ENCODE measurements at regions not wholly inside any gene's neighbourhood (a gene's known extent, or its start where the extent isn't known, plus 50 kb on each side); places are given as distances from the start of the nearest gene placed in this dataset.

- TF ChIP-seq EZH2phosphoT487 (IDR thresholded peaks at IDR 0.05; ENCODE audit: low read length): no peak
- TF ChIP-seq CTCF (IDR thresholded peaks at IDR 0.05; ENCODE audit: low read length): no peak
- no peak for TF ChIP-seq EZH2 (optimal IDR thresholded peaks at IDR 0.05; ENCODE audit: low read depth, low read length)
Measured at GRCh38 chr20:7571521-7572055, 368.7 kb downstream of the HAO1 start.

GRCh38 chr20:7579888-7580287 is 360.4 kb downstream of the HAO1 start:
- H3K36me3 ChIP-seq (replicated peaks; ENCODE audit: insufficient read depth, low read length): no peaks in the 10 kb centered on the region
- DNase-seq: no peak
- no peak overlapping the region for H3K27ac ChIP-seq (ENCODE audit: low read length)
- H3K9ac ChIP-seq (ENCODE audit: low read length): no peak overlapping the region
- no peaks in the 10 kb centered on the region for H3K9me3 ChIP-seq (replicated peaks; ENCODE audit: insufficient read depth, low read length)
- no peaks in the 10 kb centered on the region for H4K20me1 ChIP-seq (ENCODE audit: insufficient read depth, low read length)
- H3K4me3 ChIP-seq (ENCODE audit: low read length): no peak overlapping the region
- no peak overlapping the region for H3K4me2 ChIP-seq (ENCODE audit: low read depth, low read length)
- H3K27me3 ChIP-seq (replicated peaks; ENCODE audit: insufficient read depth, low read length): no peaks in the 10 kb centered on the region
- no peaks in the 10 kb centered on the region for H3K4me1 ChIP-seq (ENCODE audit: low read length)
- no peaks in the 10 kb centered on the region for H3F3A ChIP-seq (ENCODE audit: insufficient read depth, low read length)
- TF ChIP-seq EZH2phosphoT487 (IDR thresholded peaks at IDR 0.05; ENCODE audit: low read length): no peak
- TF ChIP-seq EZH2 (optimal IDR thresholded peaks at IDR 0.05; ENCODE audit: low read depth, low read length): no peak
- TF ChIP-seq CTCF (IDR thresholded peaks at IDR 0.05; ENCODE audit: low read length): no peak
- H3K79me2 ChIP-seq (ENCODE audit: low read length): no peaks in the 10 kb centered on the region
- H2AFZ ChIP-seq (ENCODE audit: low read length): no peak overlapping the region
- H3K9me2 ChIP-seq (replicated peaks; ENCODE audit: insufficient read depth, low read length): no peaks in the 10 kb centered on the region

More at GRCh38 chr20:7571521-7572055, 368.7 kb downstream of the HAO1 start:
- no peaks in the 10 kb centered on the region for H3K4me1 ChIP-seq (ENCODE audit: low read length)
- no peaks in the 10 kb centered on the region for H3K9me3 ChIP-seq (replicated peaks; ENCODE audit: insufficient read depth, low read length)
- H3K9me2 ChIP-seq (replicated peaks; ENCODE audit: insufficient read depth, low read length): no peaks in the 10 kb centered on the region
- H3K79me2 ChIP-seq (ENCODE audit: low read length): no peaks in the 10 kb centered on the region
- no peaks in the 10 kb centered on the region for H3K36me3 ChIP-seq (replicated peaks; ENCODE audit: insufficient read depth, low read length)
- no peak overlapping the region for H3K27ac ChIP-seq (ENCODE audit: low read length)
- H3K27me3 ChIP-seq (replicated peaks; ENCODE audit: insufficient read depth, low read length): no peaks in the 10 kb centered on the region
- no peak overlapping the region for H3K4me2 ChIP-seq (ENCODE audit: low read depth, low read length)
- no peak overlapping the region for H2AFZ ChIP-seq (ENCODE audit: low read length)
- no peaks in the 10 kb centered on the region for H4K20me1 ChIP-seq (ENCODE audit: insufficient read depth, low read length)
- no peak overlapping the region for H3K4me3 ChIP-seq (ENCODE audit: low read length)
- no peak overlapping the region for H3K9ac ChIP-seq (ENCODE audit: low read length)
- no peaks in the 10 kb centered on the region for H3F3A ChIP-seq (ENCODE audit: insufficient read depth, low read length)
- DNase-seq: no peak

GRCh38 chr20:7585126-7585679 is 355.1 kb downstream of the HAO1 start:
- no peak for DNase-seq
- Histone ChIP-seq H3K27me3 (replicated peaks; ENCODE audit: insufficient read depth, low read length) (no peaks in the 10 kb centered on the region), H3K27ac (ENCODE audit: low read length) (no peak overlapping the region), H3F3A (ENCODE audit: insufficient read depth, low read length) (no peaks in the 10 kb centered on the region), H2AFZ (ENCODE audit: low read length) (no peak overlapping the region), H3K9me2 (replicated peaks; ENCODE audit: insufficient read depth, low read length) (no peaks in the 10 kb centered on the region), H4K20me1 (ENCODE audit: insufficient read depth, low read length) (no peaks in the 10 kb centered on the region), H3K4me2 (ENCODE audit: low read depth, low read length) (no peak overlapping the region), H3K4me3 (ENCODE audit: low read length) (no peak overlapping the region), H3K9me3 (replicated peaks; ENCODE audit: insufficient read depth, low read length) (no peaks in the 10 kb centered on the region), H3K79me2 (ENCODE audit: low read length) (no peaks in the 10 kb centered on the region), H3K36me3 (replicated peaks; ENCODE audit: insufficient read depth, low read length) (no peaks in the 10 kb centered on the region), H3K9ac (ENCODE audit: low read length) (no peak overlapping the region), H3K4me1 (ENCODE audit: low read length) (no peaks in the 10 kb centered on the region)
- TF ChIP-seq EZH2phosphoT487 (IDR thresholded peaks at IDR 0.05; ENCODE audit: low read length) (no peak), EZH2 (optimal IDR thresholded peaks at IDR 0.05; ENCODE audit: low read depth, low read length) (no peak), CTCF (IDR thresholded peaks at IDR 0.05; ENCODE audit: low read length) (no peak)
